ENCODE measurements at regions not wholly inside any gene's neighbourhood (a gene's known extent, or its start where the extent isn't known, plus 50 kb on each side); places are given as distances from the start of the nearest gene placed in this dataset.
"Not testable (repeated sequence)": the region's sequence is repeated elsewhere in the genome, so short reads cannot be mapped to it uniquely, and the experiment has no call there.

DNA sequence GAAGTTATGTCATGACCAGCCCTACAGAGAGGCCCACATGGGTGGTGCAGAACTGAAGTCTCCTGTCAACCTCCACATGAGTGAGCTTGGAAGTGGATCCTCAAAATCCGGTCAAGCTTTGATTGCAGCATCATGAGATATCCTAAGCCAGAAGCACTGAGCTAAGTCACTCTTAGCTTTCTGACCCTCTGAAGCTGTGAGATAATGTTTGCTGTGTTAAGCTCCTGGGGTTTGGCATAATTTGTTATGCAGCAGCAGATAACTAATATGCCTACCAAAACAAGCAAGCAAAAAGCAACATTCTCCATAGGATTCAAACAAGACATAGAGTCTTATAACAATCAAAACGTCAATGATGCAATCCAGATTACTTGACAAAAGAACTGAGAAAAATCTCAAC lies 87.6 kb upstream of the GRIN2B start:
- H3K4me3 ChIP-seq (ENCODE audit: low read depth, low read length), result no peak overlapping the region
- TF ChIP-seq, protein P1, sequence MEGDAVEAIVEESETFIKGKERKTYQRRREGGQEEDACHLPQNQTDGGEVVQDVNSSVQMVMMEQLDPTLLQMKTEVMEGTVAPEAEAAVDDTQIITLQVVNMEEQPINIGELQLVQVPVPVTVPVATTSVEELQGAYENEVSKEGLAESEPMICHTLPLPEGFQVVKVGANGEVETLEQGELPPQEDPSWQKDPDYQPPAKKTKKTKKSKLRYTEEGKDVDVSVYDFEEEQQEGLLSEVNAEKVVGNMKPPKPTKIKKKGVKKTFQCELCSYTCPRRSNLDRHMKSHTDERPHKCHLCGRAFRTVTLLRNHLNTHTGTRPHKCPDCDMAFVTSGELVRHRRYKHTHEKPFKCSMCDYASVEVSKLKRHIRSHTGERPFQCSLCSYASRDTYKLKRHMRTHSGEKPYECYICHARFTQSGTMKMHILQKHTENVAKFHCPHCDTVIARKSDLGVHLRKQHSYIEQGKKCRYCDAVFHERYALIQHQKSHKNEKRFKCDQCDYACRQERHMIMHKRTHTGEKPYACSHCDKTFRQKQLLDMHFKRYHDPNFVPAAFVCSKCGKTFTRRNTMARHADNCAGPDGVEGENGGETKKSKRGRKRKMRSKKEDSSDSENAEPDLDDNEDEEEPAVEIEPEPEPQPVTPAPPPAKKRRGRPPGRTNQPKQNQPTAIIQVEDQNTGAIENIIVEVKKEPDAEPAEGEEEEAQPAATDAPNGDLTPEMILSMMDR (IDR thresholded peaks at IDR 0.05; ENCODE audit: borderline replicate concordance, insufficient read depth, low read depth, low read length), result no peak

DNA sequence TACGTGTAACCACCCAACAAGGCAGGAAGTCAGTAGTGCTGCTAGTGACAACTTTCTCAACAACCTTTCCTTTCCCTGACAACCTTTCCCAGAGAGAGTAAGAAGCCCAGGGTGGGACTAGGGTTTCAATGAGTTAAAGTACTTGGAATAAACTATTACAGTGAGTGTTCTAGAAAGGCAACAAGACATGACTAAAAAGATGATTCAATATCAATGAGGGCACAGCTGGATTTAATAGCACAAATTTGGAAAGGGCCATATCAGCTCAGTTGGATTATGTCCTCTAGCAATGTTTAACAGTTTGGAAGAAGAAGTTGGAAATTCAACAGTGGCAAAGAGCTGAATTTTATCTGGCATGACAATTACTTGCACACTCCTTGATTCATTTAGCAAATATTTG lies 90.4 kb upstream of the GRIN2B start:
- H3K4me3 ChIP-seq (ENCODE audit: low read depth, low read length), result no peak overlapping the region
- TF ChIP-seq, protein P1 (IDR thresholded peaks at IDR 0.05; ENCODE audit: borderline replicate concordance, insufficient read depth, low read depth, low read length), result no peak

DNA sequence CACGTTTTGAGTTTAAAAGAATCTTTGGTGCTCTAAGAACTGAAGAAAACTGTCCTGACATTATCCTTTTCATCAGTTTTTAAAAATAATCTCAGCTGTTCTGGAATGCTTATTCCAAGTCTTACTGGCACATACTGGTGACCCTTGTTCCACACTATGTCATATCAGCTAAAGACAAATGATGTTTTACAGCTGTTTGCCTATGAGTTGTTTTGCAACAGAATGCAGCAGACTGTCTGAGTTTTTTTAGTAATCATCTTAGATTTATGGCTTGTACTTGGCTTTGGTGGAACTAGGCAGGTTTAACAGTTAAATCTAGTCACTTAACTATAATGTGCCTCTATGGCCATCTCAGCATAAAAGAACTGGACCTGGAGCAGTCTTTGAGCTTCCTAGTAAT lies 91.6 kb upstream of the GRIN2B start:
- TF ChIP-seq, protein P1 (IDR thresholded peaks at IDR 0.05; ENCODE audit: borderline replicate concordance, insufficient read depth, low read depth, low read length), result no peak

DNA sequence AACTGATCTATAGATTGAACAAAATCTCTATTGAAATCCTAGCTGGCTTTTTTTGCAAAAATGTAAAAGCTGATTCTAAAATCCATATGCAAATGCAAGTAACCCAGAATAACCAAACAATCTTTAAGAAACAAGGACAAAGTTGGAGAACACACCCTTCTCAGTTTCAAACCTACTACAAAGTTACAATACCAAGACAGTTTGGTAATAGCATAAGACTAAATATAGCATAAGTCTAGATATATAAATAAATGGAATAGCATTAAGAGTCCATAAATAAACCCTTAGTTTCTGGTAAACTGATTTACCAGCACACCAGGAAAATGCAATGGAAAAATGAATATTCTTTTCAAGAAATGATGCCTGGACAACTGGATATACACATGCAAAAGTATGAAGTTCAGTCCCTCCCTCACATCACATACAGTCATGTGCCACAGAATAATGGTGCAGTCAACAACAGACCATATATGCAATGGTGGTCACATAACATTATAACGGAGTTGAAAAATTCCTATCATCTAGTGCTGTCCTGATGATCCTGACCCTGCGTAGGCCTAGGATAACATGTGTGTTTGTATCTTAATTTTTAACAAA lies 94.5 kb upstream of the GRIN2B start:
- no peak overlapping the region for H3K4me3 ChIP-seq (ENCODE audit: low read depth, low read length)
- TF ChIP-seq, protein P1 (IDR thresholded peaks at IDR 0.05; ENCODE audit: borderline replicate concordance, insufficient read depth, low read depth, low read length), result no peak

More for the DNA sequence above, 91.6 kb upstream of the GRIN2B start:
- no peak overlapping the region for H3K4me3 ChIP-seq (ENCODE audit: low read depth, low read length)

DNA sequence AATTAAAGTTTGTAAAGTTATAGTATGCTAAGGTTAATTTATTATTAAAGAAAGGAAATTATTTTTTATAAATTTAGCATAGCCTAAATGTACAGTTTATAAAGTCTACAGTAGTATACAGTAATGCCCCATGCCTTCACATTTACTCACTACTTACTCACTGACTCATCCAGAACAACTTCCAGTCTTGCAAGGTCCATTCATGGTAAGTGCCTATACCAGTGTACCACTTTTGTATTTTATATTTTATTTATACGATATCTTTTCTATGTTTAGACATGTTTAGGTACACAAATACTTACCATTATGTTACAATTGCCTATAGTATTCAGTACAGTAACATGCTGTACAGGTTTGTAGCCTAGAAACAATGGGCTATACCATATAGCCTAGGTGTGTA lies 95.1 kb upstream of the GRIN2B start:
- no peak overlapping the region for H3K4me3 ChIP-seq (ENCODE audit: low read depth, low read length)
- TF ChIP-seq, protein P1 (IDR thresholded peaks at IDR 0.05; ENCODE audit: borderline replicate concordance, insufficient read depth, low read depth, low read length), result no peak

DNA sequence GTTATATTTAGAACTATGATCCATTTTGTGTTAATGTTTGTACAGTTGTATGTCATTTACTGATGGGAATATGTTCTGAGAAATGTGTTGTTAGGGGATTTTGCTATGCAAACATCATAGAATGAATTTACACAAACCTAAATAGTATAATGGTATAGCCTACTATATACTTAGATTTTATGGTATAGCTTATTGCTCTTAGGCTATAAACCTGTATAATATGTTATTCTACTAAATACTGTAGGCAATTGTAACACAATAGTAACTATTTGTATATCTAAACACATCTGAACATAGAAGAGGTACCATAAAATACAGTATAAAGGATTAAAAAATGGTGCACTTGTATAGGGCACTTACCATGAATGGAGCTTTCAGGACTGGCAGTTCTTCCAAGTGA lies 105.4 kb upstream of the GRIN2B start:
- TF ChIP-seq, protein P1 (IDR thresholded peaks at IDR 0.05; ENCODE audit: borderline replicate concordance, insufficient read depth, low read depth, low read length), result no peak

DNA sequence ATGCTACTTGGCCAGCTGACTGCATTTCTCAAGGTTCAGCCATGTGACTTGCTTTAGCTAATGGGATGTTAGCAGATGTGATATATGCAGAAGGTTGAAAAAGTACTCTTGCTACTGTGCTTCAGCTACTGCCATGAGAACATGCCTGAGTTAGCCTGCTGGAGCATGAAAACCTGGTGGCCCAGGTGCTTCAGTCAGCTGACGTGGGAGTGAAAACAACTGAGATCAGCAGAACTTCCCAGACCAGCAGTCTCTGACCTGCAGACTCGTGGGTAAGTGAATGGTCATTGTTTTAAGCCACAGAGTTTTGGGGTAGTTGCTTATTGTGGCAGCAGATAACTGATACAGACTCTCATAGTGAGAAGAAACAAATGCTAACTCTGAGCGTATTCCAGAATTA lies 118.6 kb upstream of the GRIN2B start:
- no peak overlapping the region for H3K4me3 ChIP-seq (ENCODE audit: low read depth, low read length)
- TF ChIP-seq, protein P1 (IDR thresholded peaks at IDR 0.05; ENCODE audit: borderline replicate concordance, insufficient read depth, low read depth, low read length), result no peak

More for the DNA sequence above, 105.4 kb upstream of the GRIN2B start:
- no peak overlapping the region for H3K4me3 ChIP-seq (ENCODE audit: low read depth, low read length)

DNA sequence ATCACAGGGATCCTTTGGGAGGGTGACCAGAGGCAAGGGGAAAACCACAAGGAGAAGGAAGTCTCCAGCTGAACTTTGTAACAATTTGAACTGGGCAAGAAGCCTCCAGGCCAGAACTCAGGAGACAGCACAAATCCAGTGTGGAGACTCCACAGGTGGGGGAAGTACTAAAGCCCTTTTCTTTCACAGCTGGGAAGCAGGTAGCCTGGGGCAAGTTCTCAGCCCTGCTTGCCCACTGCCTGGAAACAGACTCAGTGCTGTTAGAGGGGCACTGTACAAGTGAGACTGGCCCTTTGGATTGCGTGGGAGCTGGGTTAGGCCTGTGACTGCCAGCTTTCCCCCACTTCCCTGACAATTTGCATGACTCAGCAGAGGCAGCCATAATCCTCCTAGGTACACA lies 120.2 kb upstream of the GRIN2B start:
- H3K4me3 ChIP-seq (ENCODE audit: low read depth, low read length), result not testable (repeated sequence)
